B cell (primary cell): ENCODE measurements at regions not wholly inside any gene's neighbourhood (a gene's known extent, or its start where the extent isn't known, plus 50 kb on each side); places are given as distances from the start of the nearest gene placed in this dataset.

Experiments
- ATAC-seq: fragments of 200-7000 bp; cut with Tn5 transposase; one replicate; pipeline ENCODE4 v1.10.0; 2021; ENCODE audit warnings: low read depth, mild to moderate bottlenecking, moderate number of reproducible peaks, moderate library complexity
- CTCF ChIA-PET: fragments of 350-600 bp; sonication (Branson Sonifier 250); formaldehyde crosslinking; loops from one replicate; lab custom pipeline; 2021; ENCODE audit warnings: antibody characterized with exemption, inconsistent platforms; lab: Charles Lee
- POLR2A ChIA-PET: fragments of 350-600 bp; sonication (Branson Sonifier 250); formaldehyde crosslinking; loops from one replicate; lab custom pipeline; 2021; ENCODE audit warnings: antibody characterized with exemption; lab: Charles Lee
- DNase-seq: peaks from one replicate; pipeline ENCODE4 v3.0.0; 2013
- H2AFZ ChIP-seq: 2 replicates; pipeline ENCODE4 v1.6.1; 2012; ENCODE audit warnings: mild to moderate bottlenecking, low read depth, low read length; ENCODE audit not compliant: insufficient read depth, poor library complexity, severe bottlenecking
- H3K27ac ChIP-seq, 2 donors: 1 replicate in 1 of 2; 2 replicates in 1 of 2; pipeline ENCODE4 v1.5.1; 2012 to 2013; ENCODE audit warnings: low read length in 2 of 2, mild to moderate bottlenecking in 2 of 2, moderate library complexity in 1 of 2
- H3K27me3 ChIP-seq, 4 experiments: fragments of 200-600 bp in 1 of 4; sonication (generic) in 1 of 4; replicated peaks in 1 of 4; 1 replicate in 2 of 4; 2 replicates in 2 of 4; pipeline versions ENCODE4 v1.6.1 to v1.7.0; 2013 to 2016; ENCODE audit warnings: low read length in 3 of 4, mild to moderate bottlenecking in 2 of 4, mixed read lengths in 1 of 4, moderate library complexity in 1 of 4; ENCODE audit not compliant: insufficient read depth in 4 of 4, control insufficient read depth in 3 of 4; ENCODE audit errors: control extremely low read depth in 1 of 4
- H3K36me3 ChIP-seq, 2 experiments: replicated peaks in 1 of 2; 1 replicate in 1 of 2; 2 replicates in 1 of 2; pipeline versions ENCODE4 v1.6.1 to v1.7.1; 2013; ENCODE audit warnings: low read length in 1 of 2; ENCODE audit not compliant: insufficient read depth in 2 of 2, control insufficient read depth in 1 of 2; ENCODE audit errors: control extremely low read depth in 1 of 2, extremely low read depth in 1 of 2
- H3K4me1 ChIP-seq, 2 donors: fragments of 200-600 bp in 1 of 2; sonication (generic) in 1 of 2; 1 replicate in 1 of 2; 2 replicates in 1 of 2; pipeline versions ENCODE4 v1.5.1 to v1.6.1; 2013 to 2017; ENCODE audit warnings: low read length in 2 of 2; ENCODE audit not compliant: control insufficient read depth in 2 of 2, insufficient read depth in 2 of 2
- H3K4me2 ChIP-seq: replicated peaks from 2 replicates; pipeline ENCODE3; 2012; ENCODE audit warnings: mild to moderate bottlenecking, low read depth, low read length; ENCODE audit not compliant: poor library complexity, severe bottlenecking
- H3K4me3 ChIP-seq, 5 experiments: fragments of 200-600 bp in 1 of 5; sonication (generic) in 1 of 5; 1 replicate in 3 of 5; 2 replicates in 2 of 5; pipeline versions ENCODE4 v1.5.1 to v1.7.0; 2011 to 2016; ENCODE audit warnings: low read length in 4 of 5, mild to moderate bottlenecking in 4 of 5, low read depth in 2 of 5, control low read depth in 1 of 5, moderate library complexity in 1 of 5; ENCODE audit not compliant: insufficient read depth in 1 of 5; ENCODE audit errors: control extremely low read depth in 1 of 5, extremely low read depth in 1 of 5
- H3K79me2 ChIP-seq: fragments of 200-600 bp; sonication (generic); one replicate; pipeline ENCODE4 v1.6.0; 2016; ENCODE audit warnings: low read length; ENCODE audit not compliant: control insufficient read depth, insufficient read depth
- H3K9ac ChIP-seq: fragments of 200-600 bp; sonication (generic); 2 replicates; pipeline ENCODE4 v1.6.1; 2017; ENCODE audit warnings: mild to moderate bottlenecking, low read length, moderate library complexity
- H3K9me3 ChIP-seq, 3 donors: one replicate each; pipeline versions ENCODE4 v1.6.1 to v1.7.1; 2013; ENCODE audit warnings: low read length in 2 of 3; ENCODE audit not compliant: control insufficient read depth in 2 of 3, insufficient read depth in 1 of 3; ENCODE audit errors: control extremely low read depth in 1 of 3
- H4K20me1 ChIP-seq: 2 replicates; pipeline ENCODE4 v1.6.0; 2012; ENCODE audit warnings: mild to moderate bottlenecking, low read length; ENCODE audit not compliant: insufficient read depth, control insufficient read depth, poor library complexity, severe bottlenecking
- H3K27ac Mint-ChIP-seq: one replicate; pipeline ENCODE4 v1.8.0; 2021; ENCODE audit warnings: mixed read lengths
- H3K27me3 Mint-ChIP-seq: one replicate; pipeline ENCODE4 v1.8.0; 2021; ENCODE audit warnings: mixed read lengths
- H3K4me1 Mint-ChIP-seq: one replicate; pipeline ENCODE4 v1.8.0; 2021; ENCODE audit warnings: mixed read lengths
- H3K4me3 Mint-ChIP-seq: one replicate; pipeline ENCODE4 v1.8.0; 2021; ENCODE audit warnings: mixed read lengths
- H3K9me3 Mint-ChIP-seq: one replicate; pipeline ENCODE4 v1.8.0; 2022; ENCODE audit warnings: mixed read lengths; ENCODE audit not compliant: insufficient read depth
- CTCF ChIP-seq: fragments of 200-600 bp; IDR thresholded peaks from one replicate; pipeline ENCODE4 v1.8.0; 2022; ENCODE audit warnings: antibody characterized with exemption, mild to moderate bottlenecking
- EZH2 ChIP-seq: IDR thresholded peaks from 2 replicates; pipeline ENCODE4 v1.6.1; 2012; ENCODE audit warnings: borderline replicate concordance, low read depth, mild to moderate bottlenecking, moderate library complexity, low read length; ENCODE audit not compliant: insufficient read depth, poor library complexity, severe bottlenecking
- WGBS: methylation state at CpG from one replicate; pipeline ENCODE4 v1.1.5; 2013; ENCODE audit warnings: missing lambda C conversion rate; ENCODE audit not compliant: insufficient coverage; 5-methylcytosine and 5-hydroxymethylcytosine counted together
- intact Hi-C: fragments of 100-400 bp; cut with micrococcal nuclease; formaldehyde crosslinking; loops from one replicate; pipeline ENCODE4 v1.10.0; 2022

GRCh38 chr3:106168962-106169750, 300.3 kb upstream of the CBLB start:
- TF ChIP-seq CTCF (no peak), EZH2 (no peak)
- ChIA-PET CTCF (no interaction called here), POLR2A (interaction anchor here (0.5 kb wide), 1 partner anchor 23 kb away, joined by 3 read pairs; no protein-coding TSS in a partner anchor)
- Histone ChIP-seq H3K4me1 (peaks cover 4 to 6% of the 10 kb centered on the region in 2 donors), H3K9me3 (no peaks in the 10 kb centered on the region), H3K9ac (no peak overlapping the region), H3K79me2 (no peaks in the 10 kb centered on the region), H2AFZ (no peak overlapping the region), H4K20me1 (no peaks in the 10 kb centered on the region), H3K4me3 (no peak overlapping the region), H3K36me3 (no peaks in the 10 kb centered on the region), H3K27me3 (no peaks in the 10 kb centered on the region), H3K27ac (no peak overlapping the region), H3K4me2 (no peak overlapping the region)
- no peak for DNase-seq
- Mint-ChIP-seq H3K27ac (no peak overlapping the region), H3K27me3 (no peaks in the 10 kb centered on the region), H3K9me3 (no peaks in the 10 kb centered on the region), H3K4me1 (peaks cover 20% of the 10 kb centered on the region), H3K4me3 (no peak overlapping the region)
- ATAC-seq = no peak
- intact Hi-C loops = no loop called here
- WGBS = 86% methylated on average over 1 of the region's 5 CpGs

- Histone ChIP-seq H2AFZ (no peak overlapping the region), H3K36me3 (no peaks in the 10 kb centered on the region), H4K20me1 (no peaks in the 10 kb centered on the region), H3K9me3 (no peaks in the 10 kb centered on the region), H3K4me1 (peaks cover 4 to 6% of the 10 kb centered on the region in 2 donors), H3K79me2 (no peaks in the 10 kb centered on the region), H3K4me3 (no peak overlapping the region), H3K27ac (no peak overlapping the region), H3K27me3 (no peaks in the 10 kb centered on the region), H3K9ac (no peak overlapping the region), H3K4me2 (no peak overlapping the region)
- ATAC-seq (no peak), DNase-seq (no peak)
- Mint-ChIP-seq H3K27me3 (no peaks in the 10 kb centered on the region), H3K4me1 (peaks cover 20% of the 10 kb centered on the region), H3K27ac (no peak overlapping the region), H3K4me3 (no peak overlapping the region), H3K9me3 (no peaks in the 10 kb centered on the region)
- POLR2A ChIA-PET = no interaction called here
- intact Hi-C loops = loop anchor here (5.0 kb wide), 1 partner anchor 303 kb away; the partner anchor contains the start of gene CBLB
- CTCF ChIA-PET = no interaction called here
- TF ChIP-seq EZH2 (no peak), CTCF (no peak)
- WGBS = no CpG with 5 or more reads among the region's 1 CpG
These were observed 301.8 kb upstream of the CBLB start for GRCh38 chr3:106170636-106171035.
